DMS79 treated with DMSO at 0.1 percent for 48 hours (cell line): ENCODE measurements at regions not wholly inside any gene's neighbourhood (a gene's known extent, or its start where the extent isn't known, plus 50 kb on each side); places are given as distances from the start of the nearest gene placed in this dataset.

Experiments used
- DNase-seq: peaks from one replicate; lab custom pipeline; 2025; lab: John Stamatoyannopoulos, UW

DNA sequence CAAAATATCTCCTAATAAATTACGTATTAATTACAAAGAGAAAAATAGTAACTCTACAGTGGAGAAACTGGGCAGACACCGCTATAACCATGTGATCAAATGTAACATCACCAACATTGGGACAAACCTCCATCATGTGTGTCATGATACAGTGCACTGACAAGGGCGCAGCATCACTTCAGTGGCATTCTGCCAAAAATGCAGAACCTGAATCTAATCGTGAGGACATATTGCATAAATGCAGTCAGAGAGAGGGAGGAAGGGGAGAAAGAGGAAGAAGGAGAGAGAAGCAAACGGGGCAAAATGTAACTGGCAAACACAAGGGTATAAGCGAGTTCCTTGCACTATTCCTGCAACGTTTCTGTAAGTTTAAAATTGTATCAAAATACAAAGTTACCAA, 74.2 kb upstream of the MARCHF10 start:
- DNase-seq: no peak

DNA sequence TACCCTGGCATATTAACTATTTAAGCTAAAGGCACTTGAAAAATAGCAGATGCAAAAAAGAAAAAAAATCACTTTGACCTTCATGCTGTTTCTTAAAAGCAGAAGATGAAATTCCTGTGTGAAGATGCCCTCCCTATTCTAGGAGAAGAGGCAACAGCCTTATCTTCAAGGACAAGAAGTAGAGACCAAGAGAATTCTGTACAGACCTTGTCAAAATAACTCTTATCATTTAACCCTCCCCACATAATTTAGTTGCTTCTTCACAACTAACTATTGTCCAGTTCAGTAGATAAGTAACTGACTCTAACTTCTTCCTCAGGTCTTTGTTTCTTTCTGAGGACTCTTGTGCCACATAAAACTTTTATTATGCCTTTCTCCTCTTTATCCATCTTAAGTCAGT, 72.0 kb upstream of the MARCHF10 start:
- no peak for DNase-seq

DNA sequence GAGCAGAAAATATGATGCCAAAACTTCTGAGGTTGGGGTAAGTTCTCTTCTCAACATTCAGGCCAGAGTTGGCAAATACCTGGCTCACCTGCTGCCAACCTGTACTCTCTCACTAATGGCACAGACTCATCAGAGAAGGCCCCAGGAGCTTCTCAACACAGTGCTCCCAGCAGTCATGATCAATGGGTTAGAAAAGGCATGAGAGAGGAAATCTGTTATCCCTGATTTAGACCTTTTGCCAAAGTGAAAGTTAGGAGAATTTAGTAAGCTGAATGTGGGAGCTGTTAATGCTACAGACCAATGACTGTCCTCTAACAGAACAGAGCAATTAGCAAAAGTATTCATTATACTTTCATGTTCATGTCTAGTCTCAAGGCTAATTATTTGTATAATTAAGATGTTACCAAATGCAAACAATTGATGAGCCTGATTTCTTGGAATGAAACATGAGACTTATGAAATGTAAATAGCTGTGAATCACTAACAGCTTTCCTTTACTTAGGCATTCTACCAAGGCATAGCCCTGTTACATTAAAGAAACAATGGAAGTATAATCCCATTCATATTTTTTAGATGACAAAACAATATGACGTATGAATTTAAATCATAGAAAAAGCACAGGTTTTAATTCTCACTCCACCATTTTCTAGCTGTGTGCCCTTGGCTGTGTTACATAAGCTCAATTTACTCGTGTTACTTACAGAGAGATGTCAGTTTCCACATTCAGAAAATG, 68.7 kb upstream of the MARCHF10 start:
- no peak for DNase-seq

DNA sequence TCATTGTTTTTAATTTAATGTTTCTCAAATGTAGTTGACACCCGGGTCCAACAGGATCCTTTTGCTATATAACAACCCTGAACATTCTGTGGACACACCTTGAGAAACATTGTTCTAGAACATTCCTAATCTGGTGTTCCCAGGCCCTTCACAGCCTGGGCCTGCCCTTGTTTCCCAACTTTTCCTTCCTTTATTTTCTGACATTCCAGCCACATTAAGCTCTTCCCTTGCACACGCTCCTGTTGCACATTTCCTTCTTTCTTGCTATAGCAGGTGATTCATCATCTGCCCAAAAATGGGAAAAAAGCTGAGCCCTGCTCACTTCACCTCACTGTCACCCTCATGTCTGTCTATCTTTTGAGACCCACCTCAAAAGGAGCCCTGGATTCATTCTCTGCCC, 67.9 kb upstream of the MARCHF10 start:
- DNase-seq: no peak

DNA sequence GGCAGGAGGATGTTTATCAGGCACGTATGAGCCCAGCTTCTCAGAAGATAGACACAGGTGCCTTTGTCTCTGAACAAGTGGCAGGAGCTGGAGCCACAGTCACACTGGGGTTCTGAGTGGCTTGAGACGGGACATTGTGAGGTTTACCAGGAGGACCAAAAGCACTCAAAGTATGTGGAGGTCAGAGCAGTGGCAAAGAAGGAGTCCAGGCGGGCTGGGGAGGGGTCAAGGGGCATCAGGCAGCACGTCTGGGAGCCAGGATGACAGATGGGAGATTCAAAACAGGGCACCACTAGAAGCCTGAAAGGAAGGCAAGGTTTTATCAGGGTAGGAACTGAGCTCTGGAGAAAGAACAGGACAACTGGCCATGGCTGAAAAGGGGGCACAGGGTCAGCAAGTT, 67.2 kb upstream of the MARCHF10 start:
- DNase-seq: no peak

DNA sequence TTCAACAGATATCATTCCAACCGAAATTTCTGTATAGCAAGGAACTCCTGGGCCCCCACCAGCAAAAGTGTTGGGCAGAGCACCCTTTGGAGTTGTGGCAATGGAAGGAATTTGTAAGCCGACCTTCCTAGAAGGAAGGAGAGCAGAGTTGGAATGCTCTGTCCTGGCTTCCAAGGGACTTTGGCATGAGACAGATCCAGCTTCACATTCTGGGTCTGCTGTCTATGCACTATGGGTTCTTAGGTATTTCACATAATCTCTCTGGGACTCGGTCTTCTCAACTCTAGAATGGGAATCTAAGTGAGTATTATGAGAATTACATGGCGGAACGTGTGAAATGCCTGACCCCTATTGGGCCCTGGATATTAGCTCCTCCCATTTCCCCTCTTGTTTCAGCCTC, 63.2 kb upstream of the MARCHF10 start:
- no peak for DNase-seq

DNA sequence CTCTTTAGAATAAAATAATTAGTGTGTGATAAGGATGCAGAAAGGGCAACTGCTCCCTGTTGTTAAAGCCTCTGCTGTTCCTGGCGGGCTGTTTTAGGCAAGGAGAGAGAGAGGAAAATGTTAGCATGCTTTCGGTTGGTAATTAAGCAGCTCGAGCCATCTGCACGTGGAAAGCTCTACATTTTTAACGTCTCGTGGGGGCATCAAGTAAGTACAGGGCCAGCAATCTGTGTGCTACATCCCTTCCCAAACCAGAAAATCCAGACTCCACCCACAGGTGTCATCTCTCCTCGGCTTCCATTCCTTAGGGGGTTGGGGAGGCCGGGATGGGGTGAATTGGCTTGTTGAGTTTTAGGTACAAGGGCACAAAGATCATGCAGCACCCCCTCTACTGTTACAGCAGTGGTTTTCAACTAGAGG, 62.4 kb upstream of the MARCHF10 start:
- no peak for DNase-seq

DNA sequence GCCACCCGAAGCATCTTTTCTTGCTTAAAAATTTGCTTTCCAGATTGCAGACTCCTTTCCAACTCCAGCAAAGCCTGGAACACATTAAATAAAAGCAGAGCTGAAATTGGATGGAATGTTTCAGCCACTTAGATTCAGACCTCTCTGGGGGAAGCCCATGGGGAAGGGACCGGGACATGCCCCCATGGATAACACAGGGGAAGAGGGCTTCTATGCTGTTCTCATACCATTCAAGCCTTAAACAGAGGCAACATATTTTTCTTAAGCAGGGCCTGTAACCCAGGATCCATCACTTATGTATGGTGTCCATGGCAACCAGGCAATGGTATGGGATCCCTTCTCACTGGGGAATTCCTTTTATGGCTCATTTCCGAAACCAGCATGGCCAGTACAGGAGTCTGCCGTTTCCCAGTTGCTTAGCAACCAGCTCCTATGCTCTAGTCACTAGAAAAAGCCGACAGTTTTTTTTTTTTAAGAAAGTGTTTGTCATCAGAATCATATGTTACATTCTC, 62.0 kb upstream of the MARCHF10 start:
- peak; percentile 26 for DNase-seq

DNA sequence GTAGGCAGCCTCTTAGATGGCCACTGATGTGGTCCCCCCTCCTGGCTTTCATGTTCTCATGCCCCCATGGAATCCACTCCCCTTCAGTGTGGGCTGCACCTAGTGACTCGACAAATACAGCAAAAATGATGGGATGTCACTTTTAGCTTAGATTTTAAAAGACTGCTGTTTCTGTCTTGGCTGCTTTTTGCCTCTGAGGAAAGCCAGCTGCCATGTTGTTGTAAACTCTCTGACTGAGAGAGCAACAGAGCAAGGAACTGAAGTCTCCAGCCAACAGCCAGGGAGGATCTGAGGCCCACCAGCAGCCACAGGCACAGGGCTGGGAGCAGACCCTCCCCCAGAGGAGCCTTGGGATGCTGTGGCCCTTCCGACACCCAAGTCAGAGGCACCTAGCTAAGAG, 60.6 kb upstream of the MARCHF10 start:
- no peak for DNase-seq

DNA sequence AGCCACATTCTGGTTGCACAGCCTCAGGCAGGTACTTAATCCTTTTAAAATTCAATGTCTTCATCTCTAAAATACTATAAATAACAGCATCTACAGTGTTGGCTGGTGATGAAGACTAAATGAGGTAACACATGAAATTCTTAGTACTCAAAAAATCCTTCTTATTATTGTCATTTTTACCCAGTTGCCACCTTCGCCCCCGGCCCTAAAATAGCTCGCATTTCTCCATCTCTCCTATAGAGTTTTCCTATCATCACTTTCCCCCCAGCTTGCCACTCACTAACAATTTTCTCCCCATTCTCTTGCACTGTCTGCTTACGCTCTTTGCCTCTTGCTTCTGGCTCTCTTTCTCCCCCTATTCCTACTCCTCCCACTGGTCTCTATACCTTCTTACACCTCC, 59.9 kb upstream of the MARCHF10 start:
- no peak for DNase-seq

DNA sequence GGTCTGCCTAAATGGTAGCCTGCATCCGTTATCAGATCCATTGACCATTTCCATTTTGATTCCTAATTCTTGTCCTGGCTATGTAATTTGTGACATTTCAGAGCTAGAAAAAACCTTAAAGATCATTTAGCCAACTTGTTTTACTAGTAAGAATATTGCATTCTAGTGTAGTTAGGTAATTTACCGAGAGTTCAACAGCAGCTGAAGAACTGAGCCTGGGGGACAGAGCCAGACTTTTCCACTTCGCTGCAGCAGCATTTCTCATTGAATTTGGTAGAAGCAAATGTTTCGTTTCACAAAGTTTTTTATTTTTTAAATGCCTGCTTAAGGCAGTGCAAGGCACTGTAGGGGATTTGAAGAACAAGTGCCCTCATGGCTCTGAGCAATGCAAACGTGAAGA, 59.2 kb upstream of the MARCHF10 start:
- no peak for DNase-seq

DNA sequence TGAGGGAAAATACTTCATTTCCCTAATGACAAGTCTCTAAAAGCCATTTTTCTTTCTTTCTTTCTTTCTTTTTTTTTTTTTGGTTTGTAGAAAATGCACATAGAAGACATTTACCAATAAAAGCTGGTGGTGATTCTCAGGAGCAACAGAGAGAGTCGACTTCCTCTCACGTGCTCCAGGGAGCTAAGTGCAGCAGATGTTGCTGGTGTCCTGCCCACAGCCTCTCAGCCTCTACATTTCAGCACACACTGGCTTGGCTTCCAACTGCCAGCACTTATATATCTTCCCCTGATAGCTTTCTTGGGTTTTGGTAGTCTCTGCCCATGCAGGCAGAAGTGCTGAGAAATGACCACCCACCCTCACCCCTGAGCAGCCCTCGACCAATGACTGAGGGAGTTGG, 58.4 kb upstream of the MARCHF10 start:
- no peak for DNase-seq

DNA sequence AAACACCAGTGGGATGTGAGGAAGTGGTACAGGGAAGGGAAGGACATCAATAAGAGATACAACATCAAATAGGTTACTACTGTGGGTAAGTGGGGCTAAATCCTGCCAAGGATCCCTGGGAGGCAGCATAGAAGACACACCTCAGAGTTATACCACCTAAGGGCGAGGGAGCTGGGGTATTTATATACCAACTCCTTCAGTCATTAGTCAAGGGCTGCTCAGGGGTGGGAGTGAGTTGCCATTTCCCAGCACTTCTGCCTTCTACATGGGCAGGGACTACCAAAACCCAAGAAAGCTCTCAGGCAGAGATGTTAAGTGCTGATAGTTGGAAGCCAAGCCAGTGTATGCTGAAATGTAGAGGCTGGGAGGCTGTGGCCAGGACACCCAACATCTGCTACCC, 57.5 kb upstream of the MARCHF10 start:
- DNase-seq: no peak

DNA sequence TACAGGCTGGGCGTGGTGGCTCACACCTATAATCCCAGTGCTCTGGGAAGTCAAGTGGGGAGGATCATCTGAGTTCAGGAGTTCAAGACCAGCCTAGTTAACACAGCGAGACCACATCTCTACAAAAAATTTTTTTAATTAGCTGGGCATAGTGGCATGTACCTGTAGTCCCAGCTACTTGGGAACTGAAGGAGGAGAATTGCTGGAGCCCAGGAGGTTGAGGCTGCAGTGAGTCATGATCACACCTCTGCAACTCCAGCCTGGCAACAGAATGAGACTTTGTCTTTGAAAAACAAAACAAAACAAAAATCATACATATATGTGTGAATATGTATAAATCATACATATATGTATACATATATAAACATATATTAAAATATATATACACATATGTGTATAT, 54.1 kb upstream of the MARCHF10 start:
- no peak for DNase-seq

DNA sequence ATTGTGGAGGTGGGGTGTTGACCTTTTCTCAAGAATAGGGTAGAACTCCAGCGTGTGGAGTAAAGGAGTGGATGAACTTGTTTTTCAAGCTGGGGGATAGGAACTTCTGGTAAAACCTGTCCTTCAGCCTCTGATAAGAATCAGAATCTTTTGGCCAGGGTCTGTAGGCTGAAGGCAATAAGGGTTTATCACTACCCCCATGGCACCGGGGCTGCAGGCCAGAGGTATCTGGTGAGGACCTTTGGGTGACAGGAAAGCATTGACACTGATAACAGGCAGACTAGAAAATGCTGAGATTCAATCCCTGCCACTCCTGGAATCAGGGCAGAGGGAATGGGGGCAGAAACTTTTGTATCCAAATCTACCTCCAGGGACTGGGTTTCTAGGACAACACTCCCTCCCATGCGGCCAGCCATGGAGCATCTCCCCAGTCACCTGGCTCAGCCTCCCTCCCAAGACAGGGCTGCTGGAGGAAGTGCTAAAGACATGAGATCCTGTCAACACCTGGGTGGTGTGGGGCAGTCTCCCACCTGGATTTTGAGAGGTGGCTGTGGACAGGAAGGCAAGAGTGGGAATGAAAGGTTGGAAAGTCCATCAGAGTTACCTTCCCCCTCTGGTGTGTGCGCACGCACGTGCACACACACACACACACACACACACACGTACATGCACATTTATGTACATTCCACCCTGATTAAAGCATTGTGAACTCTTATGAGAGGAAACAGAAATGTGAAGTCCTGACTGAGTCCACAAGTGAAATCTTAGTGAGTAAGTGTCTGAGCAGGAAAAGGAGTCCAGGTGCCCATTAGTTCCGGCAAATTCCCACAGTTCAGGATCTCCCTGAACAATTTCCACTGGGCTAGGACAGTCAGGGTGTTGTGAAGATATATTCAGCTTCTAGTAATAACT, 53.1 kb upstream of the MARCHF10 start:
- DNase-seq: no peak

DNA sequence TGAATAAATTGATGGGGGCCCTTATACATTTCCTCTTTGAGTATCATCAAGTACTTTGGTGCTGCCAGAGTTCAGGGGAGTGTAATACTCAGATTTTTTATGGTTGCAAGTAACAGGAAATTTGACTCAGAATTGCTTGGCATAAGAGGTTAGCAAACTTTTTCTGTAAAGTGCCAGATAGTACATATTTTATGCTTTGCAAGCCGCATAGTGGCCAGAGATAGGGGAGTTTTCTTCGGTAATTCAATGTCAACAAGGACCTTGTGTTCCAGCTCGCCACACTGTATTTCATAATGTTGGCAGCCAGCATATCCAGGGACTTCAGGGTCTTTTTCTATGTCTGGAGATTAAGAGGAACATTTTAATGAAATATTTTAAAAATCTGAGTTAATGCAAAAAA, 51.0 kb upstream of the MARCHF10 start:
- DNase-seq: no peak
